ENCODE measurements at regions not wholly inside any gene's neighbourhood (a gene's known extent, or its start where the extent isn't known, plus 50 kb on each side); places are given as distances from the start of the nearest gene placed in this dataset.

DNA sequence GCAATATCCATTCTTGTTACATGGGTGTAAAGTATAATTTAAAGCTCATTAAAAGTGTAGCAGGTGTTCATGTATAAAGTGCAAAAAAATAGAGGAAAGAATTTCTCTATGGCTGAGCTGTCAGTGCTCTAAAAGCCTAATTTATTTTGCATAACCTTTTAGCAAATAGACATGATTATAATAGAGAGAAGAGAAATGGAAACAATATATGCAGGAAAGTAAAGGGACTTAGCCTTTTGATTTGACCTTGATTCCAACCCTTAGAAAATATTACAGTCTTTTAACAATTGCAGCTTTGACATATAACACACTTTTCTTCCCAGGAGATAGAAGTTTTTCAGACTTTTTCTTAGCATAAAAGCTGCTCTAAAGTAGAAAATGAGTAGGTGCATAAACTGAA is 978.3 kb downstream of the PCDH18 start:
- Histone ChIP-seq H3K36me3 (no peaks in the 10 kb centered on the region), H3K4me3 (no peak overlapping the region), H3K4me1 (no peaks in the 10 kb centered on the region), H3K9me3 (no peaks in the 10 kb centered on the region), H3K27ac (no peak overlapping the region), H3K27me3 (no peaks in the 10 kb centered on the region)
- TF ChIP-seq POLR2A (IDR thresholded peaks at IDR 0.05) (no peak), EP300 (IDR thresholded peaks at IDR 0.05) (no peak), POLR2AphosphoS5 (IDR thresholded peaks at IDR 0.05) (no peak)
- TF ChIP-seq, protein P1, sequence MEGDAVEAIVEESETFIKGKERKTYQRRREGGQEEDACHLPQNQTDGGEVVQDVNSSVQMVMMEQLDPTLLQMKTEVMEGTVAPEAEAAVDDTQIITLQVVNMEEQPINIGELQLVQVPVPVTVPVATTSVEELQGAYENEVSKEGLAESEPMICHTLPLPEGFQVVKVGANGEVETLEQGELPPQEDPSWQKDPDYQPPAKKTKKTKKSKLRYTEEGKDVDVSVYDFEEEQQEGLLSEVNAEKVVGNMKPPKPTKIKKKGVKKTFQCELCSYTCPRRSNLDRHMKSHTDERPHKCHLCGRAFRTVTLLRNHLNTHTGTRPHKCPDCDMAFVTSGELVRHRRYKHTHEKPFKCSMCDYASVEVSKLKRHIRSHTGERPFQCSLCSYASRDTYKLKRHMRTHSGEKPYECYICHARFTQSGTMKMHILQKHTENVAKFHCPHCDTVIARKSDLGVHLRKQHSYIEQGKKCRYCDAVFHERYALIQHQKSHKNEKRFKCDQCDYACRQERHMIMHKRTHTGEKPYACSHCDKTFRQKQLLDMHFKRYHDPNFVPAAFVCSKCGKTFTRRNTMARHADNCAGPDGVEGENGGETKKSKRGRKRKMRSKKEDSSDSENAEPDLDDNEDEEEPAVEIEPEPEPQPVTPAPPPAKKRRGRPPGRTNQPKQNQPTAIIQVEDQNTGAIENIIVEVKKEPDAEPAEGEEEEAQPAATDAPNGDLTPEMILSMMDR (IDR thresholded peaks at IDR 0.05): no peak
- DNase-seq: no peak
- intact Hi-C loops (cut with DNase I): no loop called here

DNA sequence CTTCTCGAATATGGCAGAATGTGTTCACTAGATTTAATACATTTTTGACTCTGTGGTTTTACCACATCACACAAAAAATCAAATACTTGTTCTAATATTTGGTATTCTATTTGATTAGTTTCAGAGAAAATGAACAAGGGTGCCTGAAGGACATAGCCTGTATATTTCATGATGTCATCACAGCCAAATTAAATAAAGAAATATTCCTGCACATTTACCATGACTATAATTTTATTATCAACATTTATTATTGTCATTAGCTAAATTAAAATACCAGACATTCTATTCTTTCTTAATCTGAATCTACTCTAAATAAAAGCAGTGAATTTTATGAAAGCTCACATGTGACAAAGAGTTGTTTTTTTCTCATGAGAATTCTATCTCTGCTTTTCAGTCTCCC is 980.5 kb downstream of the PCDH18 start:
- DNase-seq: no peak
- intact Hi-C loops (cut with DNase I): no loop called here
- Histone ChIP-seq H3K27ac (no peak overlapping the region), H3K4me3 (no peak overlapping the region), H3K4me1 (no peaks in the 10 kb centered on the region), H3K36me3 (no peaks in the 10 kb centered on the region), H3K27me3 (no peaks in the 10 kb centered on the region), H3K9me3 (no peaks in the 10 kb centered on the region)
- TF ChIP-seq, protein P1 (IDR thresholded peaks at IDR 0.05): no peak
- TF ChIP-seq POLR2AphosphoS5 (IDR thresholded peaks at IDR 0.05) (no peak), POLR2A (IDR thresholded peaks at IDR 0.05) (no peak), EP300 (IDR thresholded peaks at IDR 0.05) (no peak)
- WGBS, 2 donors: 86 to 89% methylated on average over 1 of the region's 1 CpG

DNA sequence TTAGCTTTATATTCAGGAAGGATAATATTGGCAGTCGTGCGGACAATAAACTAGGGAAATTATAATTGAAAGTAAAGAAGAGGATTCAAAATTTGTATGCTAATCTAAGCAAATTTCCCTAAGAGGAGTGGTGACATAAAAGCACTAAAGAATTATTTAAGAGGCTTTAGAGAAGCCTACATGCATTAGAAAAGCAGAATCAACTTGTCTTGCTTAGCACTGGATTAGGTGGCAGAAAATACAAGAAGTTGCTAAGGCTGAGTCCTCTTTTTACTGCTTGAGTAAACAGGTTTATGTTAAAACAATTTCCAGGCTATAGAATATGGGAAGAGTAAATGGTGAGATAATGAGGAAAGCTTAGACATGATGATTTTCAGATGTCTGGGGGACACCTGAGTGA is 991.5 kb downstream of the PCDH18 start:
- WGBS, 2 donors: 48 to 87% methylated on average over 2 of the region's 2 CpGs

DNA sequence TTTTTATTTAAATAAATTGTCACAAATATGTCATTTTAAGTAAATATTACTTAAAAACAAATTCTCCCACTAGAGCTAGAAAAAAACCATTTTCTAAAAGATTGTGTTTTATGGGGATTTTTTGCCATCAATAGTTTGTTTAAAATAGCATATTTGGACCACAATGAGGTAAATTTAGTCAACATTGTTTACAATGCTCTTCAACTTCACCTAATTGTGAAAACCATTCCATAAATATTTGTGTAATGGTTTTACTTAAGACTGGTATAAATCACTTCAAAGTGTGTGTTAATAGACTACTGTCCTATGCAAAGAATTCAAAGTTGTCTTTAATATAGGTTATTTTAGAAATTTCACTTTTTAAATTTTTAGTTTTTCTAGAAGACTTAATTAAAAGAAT is 1004.2 kb downstream of the PCDH18 start:
- intact Hi-C loops (cut with DNase I): no loop called here
- Histone ChIP-seq H3K9me3 (no peaks in the 10 kb centered on the region), H3K27me3 (no peaks in the 10 kb centered on the region), H3K4me1 (peaks cover 0 to 1% (median 0%) of the 10 kb centered on the region in 4 donors), H3K4me3 (no peak overlapping the region), H3K36me3 (no peaks in the 10 kb centered on the region), H3K27ac (no peak overlapping the region)
- TF ChIP-seq, protein P1 (IDR thresholded peaks at IDR 0.05): no peak
- TF ChIP-seq POLR2A (IDR thresholded peaks at IDR 0.05) (no peak), EP300 (IDR thresholded peaks at IDR 0.05) (no peak), POLR2AphosphoS5 (IDR thresholded peaks at IDR 0.05) (no peak)
- no peak for DNase-seq

More for the DNA sequence above, 991.5 kb downstream of the PCDH18 start:
- TF ChIP-seq, protein P1 (IDR thresholded peaks at IDR 0.05): no peak
- no peak for TF ChIP-seq EP300 (IDR thresholded peaks at IDR 0.05)
- no peak for TF ChIP-seq POLR2AphosphoS5 (IDR thresholded peaks at IDR 0.05)
- no peak for TF ChIP-seq POLR2A (IDR thresholded peaks at IDR 0.05)
- no peaks in the 10 kb centered on the region for H3K27me3 ChIP-seq
- intact Hi-C loops (cut with DNase I): no loop called here
- no peak overlapping the region for H3K27ac ChIP-seq
- H3K4me1 ChIP-seq: no peaks in the 10 kb centered on the region
- H3K36me3 ChIP-seq: no peaks in the 10 kb centered on the region
- DNase-seq: no peak
- no peaks in the 10 kb centered on the region for H3K9me3 ChIP-seq
- no peak overlapping the region for H3K4me3 ChIP-seq

DNA sequence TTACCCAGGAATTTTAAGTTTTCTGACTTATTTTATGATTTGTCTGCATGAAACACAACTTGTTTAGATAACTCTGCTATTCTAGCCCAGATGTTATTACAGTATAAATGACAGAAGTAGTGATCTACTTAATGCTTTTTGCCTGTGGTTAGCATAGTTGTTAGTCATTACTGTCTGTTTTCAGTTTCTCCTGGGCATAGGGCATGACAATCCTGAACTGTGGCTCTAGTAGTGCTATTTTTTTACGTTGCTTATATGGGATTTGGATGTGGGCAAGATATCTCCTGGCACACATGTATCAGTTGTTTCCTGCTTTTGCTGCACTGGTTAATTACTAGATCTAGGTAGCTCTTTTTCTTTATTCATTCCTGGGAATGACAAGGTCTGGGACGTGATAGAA is 1005.8 kb downstream of the PCDH18 start:
- H3K9me3 ChIP-seq: no peaks in the 10 kb centered on the region
- TF ChIP-seq POLR2AphosphoS5 (IDR thresholded peaks at IDR 0.05) (no peak), EP300 (IDR thresholded peaks at IDR 0.05) (no peak), POLR2A (IDR thresholded peaks at IDR 0.05) (no peak)
- TF ChIP-seq, protein P1 (IDR thresholded peaks at IDR 0.05): no peak
- no peak overlapping the region for H3K27ac ChIP-seq
- 44 to 72% methylated on average over 2 of the region's 2 CpGs for WGBS, 2 donors
- H3K27me3 ChIP-seq: no peaks in the 10 kb centered on the region
- DNase-seq: no peak
- H3K4me1 ChIP-seq: no peaks in the 10 kb centered on the region
- H3K36me3 ChIP-seq: no peaks in the 10 kb centered on the region
- H3K4me3 ChIP-seq: no peak overlapping the region
- intact Hi-C loops (cut with DNase I): no loop called here
